NOMO-1 treated with DMSO at 0.1 percent for 48 hours (cell line): ENCODE measurements at regions not wholly inside any gene's neighbourhood (a gene's known extent, or its start where the extent isn't known, plus 50 kb on each side); places are given as distances from the start of the nearest gene placed in this dataset.
"Not testable (repeated sequence)": the region's sequence is repeated elsewhere in the genome, so short reads cannot be mapped to it uniquely, and the experiment has no call there.

Experiments used
- DNase-seq: peaks from one replicate; lab custom pipeline; 2025; ENCODE audit not compliant: unreplicated experiment; lab: John Stamatoyannopoulos, UW

- peak; percentile 72 for DNase-seq
Measured at GRCh38 chr10:55183993-55184392, 383.0 kb upstream of the PCDH15 start.

GRCh38 chr10:55180357-55180756 is 379.3 kb upstream of the PCDH15 start:
- DNase-seq: no peak

GRCh38 chr10:55174419-55174818 is 373.4 kb upstream of the PCDH15 start:
- DNase-seq: no peak

- no peak for DNase-seq
Measured at GRCh38 chr10:55169493-55169892, 368.5 kb upstream of the PCDH15 start.

- no peak for DNase-seq
Measured at GRCh38 chr10:55168343-55168742, 367.3 kb upstream of the PCDH15 start.

- no peak for DNase-seq
Measured at GRCh38 chr10:55163388-55163979, 362.5 kb upstream of the PCDH15 start.

- DNase-seq: not testable (repeated sequence)
Measured at GRCh38 chr10:55162321-55162720, 361.3 kb upstream of the PCDH15 start.

GRCh38 chr10:55160655-55161283 is 359.7 kb upstream of the PCDH15 start:
- DNase-seq: no peak

- DNase-seq: peak; percentile 6
Measured at GRCh38 chr10:55158633-55159032, 357.6 kb upstream of the PCDH15 start.

- peak; percentile 54 for DNase-seq
Measured at GRCh38 chr10:55146032-55146431, 345.0 kb upstream of the PCDH15 start.

GRCh38 chr10:55144001-55144400 is 343.0 kb upstream of the PCDH15 start:
- no peak for DNase-seq

- no peak for DNase-seq
Measured at GRCh38 chr10:55141892-55142291, 340.9 kb upstream of the PCDH15 start.

GRCh38 chr10:55137063-55137462 is 336.0 kb upstream of the PCDH15 start:
- no peak for DNase-seq

GRCh38 chr10:55104738-55105137 is 303.7 kb upstream of the PCDH15 start:
- no peak for DNase-seq

GRCh38 chr10:55098452-55098851 is 297.4 kb upstream of the PCDH15 start:
- DNase-seq: no peak

GRCh38 chr10:55091691-55092328 is 290.8 kb upstream of the PCDH15 start:
- DNase-seq: no peak

- DNase-seq: no peak
Measured at GRCh38 chr10:55078121-55078520, 277.1 kb upstream of the PCDH15 start.

- DNase-seq: no peak
Measured at GRCh38 chr10:55065185-55065584, 264.2 kb upstream of the PCDH15 start.

- no peak for DNase-seq
Measured at GRCh38 chr10:55063811-55064210, 262.8 kb upstream of the PCDH15 start.

- no peak for DNase-seq
Measured at GRCh38 chr10:55062349-55062748, 261.3 kb upstream of the PCDH15 start.

- no peak for DNase-seq
Measured at GRCh38 chr10:55058800-55059199, 257.8 kb upstream of the PCDH15 start.

GRCh38 chr10:55051515-55051914 is 250.5 kb upstream of the PCDH15 start:
- no peak for DNase-seq
